Eye (tissue), 1 donor: ENCODE measurements at regions not wholly inside any gene's neighbourhood (a gene's known extent, or its start where the extent isn't known, plus 50 kb on each side); places are given as distances from the start of the nearest gene placed in this dataset.
A peak's percentile ranks its signal among the peaks of the same experiment; 100 is the strongest.

ENCODE experiments used
- DNase-seq: peaks from one replicate; pipeline ENCODE4 v3.0.0-alpha.2; 2015

- no peak for DNase-seq
These were observed 155.4 kb upstream of the BMP2 start for GRCh38 chr20:6611911-6612605.

- DNase-seq: no peak
These were observed 160.8 kb upstream of the BMP2 start for GRCh38 chr20:6606651-6607050.

GRCh38 chr20:6605055-6605935 is 162.2 kb upstream of the BMP2 start:
- DNase-seq: no peak

GRCh38 chr20:6604179-6604578 is 163.3 kb upstream of the BMP2 start:
- DNase-seq: no peak

- DNase-seq: no peak
These were observed 167.4 kb upstream of the BMP2 start for GRCh38 chr20:6599876-6600735.

- peak; percentile 30 for DNase-seq
These were observed 171.8 kb upstream of the BMP2 start for GRCh38 chr20:6595704-6596103.

- no peak for DNase-seq
These were observed 176.4 kb upstream of the BMP2 start for GRCh38 chr20:6590891-6591637.

GRCh38 chr20:6588296-6588695 is 179.2 kb upstream of the BMP2 start:
- DNase-seq: no peak

- peak; percentile 72 for DNase-seq
These were observed 184.2 kb upstream of the BMP2 start for GRCh38 chr20:6583134-6583738.

GRCh38 chr20:6582449-6582848 is 185.0 kb upstream of the BMP2 start:
- no peak for DNase-seq

GRCh38 chr20:6580486-6580885 is 187.0 kb upstream of the BMP2 start:
- DNase-seq: no peak

GRCh38 chr20:6579824-6580223 is 187.7 kb upstream of the BMP2 start:
- DNase-seq: no peak

- DNase-seq: no peak
These were observed 188.1 kb upstream of the BMP2 start for GRCh38 chr20:6579417-6579816.

GRCh38 chr20:6577451-6577850 is 190.0 kb upstream of the BMP2 start:
- no peak for DNase-seq

- DNase-seq: peak; percentile 40
These were observed 190.8 kb upstream of the BMP2 start for GRCh38 chr20:6576726-6577125.

- DNase-seq: peak; percentile 23
These were observed 191.5 kb upstream of the BMP2 start for GRCh38 chr20:6575912-6576401.

GRCh38 chr20:6566821-6567220 is 200.7 kb upstream of the BMP2 start:
- no peak for DNase-seq

- DNase-seq: no peak
These were observed 205.4 kb upstream of the BMP2 start for GRCh38 chr20:6562111-6562510.

- DNase-seq: no peak
These were observed 206.5 kb upstream of the BMP2 start for GRCh38 chr20:6560978-6561377.

- DNase-seq: no peak
These were observed 207.7 kb upstream of the BMP2 start for GRCh38 chr20:6559791-6560190.

- DNase-seq: no peak
These were observed 209.1 kb upstream of the BMP2 start for GRCh38 chr20:6558341-6558740.
